T-cell (primary cell): ENCODE measurements at regions not wholly inside any gene's neighbourhood (a gene's known extent, or its start where the extent isn't known, plus 50 kb on each side); places are given as distances from the start of the nearest gene placed in this dataset.

Experiments
- ATAC-seq, 4 experiments: fragments of 200-7000 bp in 3 of 4; fragments of 150-1000 bp in 1 of 4; cut with Tn5 transposase; replicated peaks in 1 of 4; 1 replicate in 3 of 4; 2 replicates in 1 of 4; pipeline ENCODE4 v1.10.0; 2021; ENCODE audit warnings: moderate library complexity in 3 of 4, mild to moderate bottlenecking in 2 of 4, moderate number of reproducible peaks in 1 of 4
- CTCF ChIA-PET, 2 donors: fragments of 300-600 bp; sonication (Branson Sonifier 250); formaldehyde crosslinking; loops; one replicate each; lab custom pipeline; 2022; ENCODE audit warnings: antibody characterized with exemption in 2 of 2; lab: Charles Lee
- POLR2A ChIA-PET, 2 donors: fragments of 300-600 bp; sonication (Branson Sonifier 250); formaldehyde crosslinking; loops; one replicate each; lab custom pipeline; 2022; ENCODE audit warnings: antibody characterized with exemption in 2 of 2; lab: Charles Lee
- DNase-seq, 35 experiments: peaks; one replicate each; pipeline versions ENCODE4 v3.0.0 to v3.0.0-alpha.2; 2013 to 2023
- H3K27ac ChIP-seq: one replicate; pipeline ENCODE4 v1.5.1; 2013; ENCODE audit warnings: low read length
- H3K27me3 ChIP-seq, 2 experiments: replicated peaks in 1 of 2; 1 replicate in 1 of 2; 2 replicates in 1 of 2; pipeline versions ENCODE4 v1.6.1 to v1.7.0; 2013; ENCODE audit warnings: low read length in 1 of 2, mixed read lengths in 1 of 2; ENCODE audit not compliant: control insufficient read depth in 2 of 2, insufficient read depth in 2 of 2; ENCODE audit errors: extremely low read depth in 1 of 2
- H3K36me3 ChIP-seq, 2 donors: 1 replicate in 1 of 2; 2 replicates in 1 of 2; pipeline versions ENCODE4 v1.6.1 to v1.7.0; 2013; ENCODE audit warnings: low read length in 1 of 2; ENCODE audit not compliant: control insufficient read depth in 2 of 2, insufficient read depth in 1 of 2; ENCODE audit errors: extremely low read depth in 1 of 2
- H3K4me1 ChIP-seq, 2 experiments: 1 replicate in 1 of 2; 2 replicates in 1 of 2; pipeline versions ENCODE4 v1.6.1 to v1.7.0; 2013; ENCODE audit warnings: low read length in 2 of 2, mixed read lengths in 1 of 2; ENCODE audit not compliant: insufficient read depth in 2 of 2, control insufficient read depth in 1 of 2; ENCODE audit errors: extremely low read depth in 1 of 2
- H3K4me3 ChIP-seq, 2 donors: 1 replicate in 1 of 2; 2 replicates in 1 of 2; pipeline versions ENCODE4 v1.5.1 to v1.7.0; 2013; ENCODE audit warnings: mild to moderate bottlenecking in 2 of 2, low read length in 1 of 2, moderate library complexity in 1 of 2; ENCODE audit not compliant: control insufficient read depth in 1 of 2; ENCODE audit errors: extremely low read depth in 1 of 2
- H3K9me3 ChIP-seq: 2 replicates; pipeline ENCODE4 v1.7.0; 2013
- H3K27ac Mint-ChIP-seq, 2 donors: one replicate each; pipeline ENCODE4 v1.8.0; 2020 to 2021; ENCODE audit warnings: mild to moderate bottlenecking in 2 of 2, mixed read lengths in 2 of 2
- H3K27me3 Mint-ChIP-seq, 2 donors: one replicate each; pipeline ENCODE4 v1.8.0; 2021 to 2022; ENCODE audit warnings: mixed read lengths in 2 of 2
- H3K36me3 Mint-ChIP-seq: one replicate; pipeline ENCODE4 v1.8.0; 2021; ENCODE audit warnings: mixed read lengths
- H3K4me1 Mint-ChIP-seq, 3 donors: one replicate each; pipeline ENCODE4 v1.8.0; 2020 to 2022; ENCODE audit warnings: mixed read lengths in 3 of 3, mild to moderate bottlenecking in 1 of 3
- H3K4me3 Mint-ChIP-seq, 3 donors: one replicate each; pipeline ENCODE4 v1.8.0; 2020 to 2022; ENCODE audit warnings: mild to moderate bottlenecking in 3 of 3, mixed read lengths in 3 of 3, moderate library complexity in 3 of 3
- H3K9me3 Mint-ChIP-seq, 3 donors: one replicate each; pipeline ENCODE4 v1.8.0; 2020 to 2022; ENCODE audit warnings: mixed read lengths in 3 of 3
- WGBS: methylation state at CpG from one replicate; pipeline ENCODE4 v1.1.5; 2013; ENCODE audit warnings: missing lambda C conversion rate; ENCODE audit not compliant: insufficient coverage; 5-methylcytosine and 5-hydroxymethylcytosine counted together

GRCh38 chr13:66003558-66003957 lies 1226.6 kb downstream of the PCDH9 start:
- Histone ChIP-seq H3K27me3 (no peaks in the 10 kb centered on the region), H3K36me3 (no peaks in the 10 kb centered on the region), H3K4me1 (no peaks in the 10 kb centered on the region), H3K9me3 (no peaks in the 10 kb centered on the region), H3K27ac (no peak overlapping the region), H3K4me3 (no peak overlapping the region)
- no peak for DNase-seq
- ChIA-PET CTCF (no interaction called here), POLR2A (no interaction called here)
- no peak for ATAC-seq
- Mint-ChIP-seq H3K27ac (no peak overlapping the region), H3K27me3 (no peaks in the 10 kb centered on the region), H3K4me3 (no peak overlapping the region), H3K9me3 (peaks cover 8 to 15% (median 15%) of the 10 kb centered on the region in 3 donors), H3K4me1 (no peaks in the 10 kb centered on the region), H3K36me3 (no peaks in the 10 kb centered on the region)
- WGBS: no CpG with 5 or more reads among the region's 1 CpG

- Histone ChIP-seq H3K9me3 (no peaks in the 10 kb centered on the region), H3K4me1 (no peaks in the 10 kb centered on the region), H3K4me3 (no peak overlapping the region), H3K27ac (no peak overlapping the region), H3K36me3 (no peaks in the 10 kb centered on the region), H3K27me3 (no peaks in the 10 kb centered on the region)
- no peaks in the 10 kb centered on the region for H3K4me1 Mint-ChIP-seq
- H3K27me3 Mint-ChIP-seq: no peaks in the 10 kb centered on the region
- DNase-seq (no peak), ATAC-seq (no peak)
- ChIA-PET POLR2A (interaction anchor here in 1 of 2 donors (0.6 kb wide), 2 partner anchors 98 to 268 kb away, joined by 3 read pairs; no protein-coding TSS in a partner anchor), CTCF (no interaction called here)
- H3K27ac Mint-ChIP-seq: no peak overlapping the region
- no peaks in the 10 kb centered on the region for H3K36me3 Mint-ChIP-seq
- peaks cover 12 to 15% (median 15%) of the 10 kb centered on the region in 3 donors for H3K9me3 Mint-ChIP-seq
- H3K4me3 Mint-ChIP-seq: no peak overlapping the region
- WGBS: no CpG with 5 or more reads among the region's 1 CpG
Measured at GRCh38 chr13:66001140-66001539, 1229.0 kb downstream of the PCDH9 start.

- Histone ChIP-seq H3K27ac (no peak overlapping the region), H3K4me3 (no peak overlapping the region), H3K36me3 (no peaks in the 10 kb centered on the region), H3K4me1 (no peaks in the 10 kb centered on the region), H3K27me3 (no peaks in the 10 kb centered on the region), H3K9me3 (no peaks in the 10 kb centered on the region)
- WGBS: no CpG with 5 or more reads among the region's 1 CpG
- DNase-seq: no peak
- Mint-ChIP-seq H3K36me3 (no peaks in the 10 kb centered on the region), H3K4me3 (no peak overlapping the region), H3K27me3 (no peaks in the 10 kb centered on the region), H3K27ac (no peak overlapping the region), H3K4me1 (no peaks in the 10 kb centered on the region), H3K9me3 (peaks cover 12 to 15% (median 13%) of the 10 kb centered on the region in 3 donors)
- ChIA-PET CTCF (no interaction called here), POLR2A (no interaction called here)
- ATAC-seq: no peak
Measured at GRCh38 chr13:65999411-65999810, 1230.7 kb downstream of the PCDH9 start.

- H3K27ac Mint-ChIP-seq: no peak overlapping the region
- no peaks in the 10 kb centered on the region for H3K36me3 Mint-ChIP-seq
- Histone ChIP-seq H3K4me3 (no peak overlapping the region), H3K27ac (no peak overlapping the region), H3K27me3 (no peaks in the 10 kb centered on the region), H3K9me3 (no peaks in the 10 kb centered on the region), H3K4me1 (no peaks in the 10 kb centered on the region), H3K36me3 (no peaks in the 10 kb centered on the region)
- POLR2A ChIA-PET: no interaction called here
- H3K4me1 Mint-ChIP-seq: no peaks in the 10 kb centered on the region
- peaks cover 0 to 12% (median 5%) of the 10 kb centered on the region in 3 donors for H3K9me3 Mint-ChIP-seq
- ATAC-seq (no peak), DNase-seq (no peak)
- no peak overlapping the region for H3K4me3 Mint-ChIP-seq
- no peaks in the 10 kb centered on the region for H3K27me3 Mint-ChIP-seq
- CTCF ChIA-PET: no interaction called here
Measured at GRCh38 chr13:65990684-65991083, 1239.5 kb downstream of the PCDH9 start.

- ATAC-seq (no peak), DNase-seq (no peak)
- H3K36me3 Mint-ChIP-seq: no peaks in the 10 kb centered on the region
- no peaks in the 10 kb centered on the region for H3K4me1 ChIP-seq
- WGBS: 92% methylated on average over 2 of the region's 10 CpGs
- no peaks in the 10 kb centered on the region for H3K36me3 ChIP-seq
- no peaks in the 10 kb centered on the region for H3K9me3 ChIP-seq
- ChIA-PET CTCF (no interaction called here), POLR2A (no interaction called here)
- H3K27me3 Mint-ChIP-seq: no peaks in the 10 kb centered on the region
- H3K27me3 ChIP-seq: no peaks in the 10 kb centered on the region
- H3K4me1 Mint-ChIP-seq: no peaks in the 10 kb centered on the region
- no peak overlapping the region for H3K27ac Mint-ChIP-seq
- no peak overlapping the region for H3K4me3 ChIP-seq
- no peak overlapping the region for H3K4me3 Mint-ChIP-seq
- peaks cover 0 to 12% (median 10%) of the 10 kb centered on the region in 3 donors for H3K9me3 Mint-ChIP-seq
- H3K27ac ChIP-seq: no peak overlapping the region
Measured at GRCh38 chr13:65985612-65986011, 1244.5 kb downstream of the PCDH9 start.

DNA sequence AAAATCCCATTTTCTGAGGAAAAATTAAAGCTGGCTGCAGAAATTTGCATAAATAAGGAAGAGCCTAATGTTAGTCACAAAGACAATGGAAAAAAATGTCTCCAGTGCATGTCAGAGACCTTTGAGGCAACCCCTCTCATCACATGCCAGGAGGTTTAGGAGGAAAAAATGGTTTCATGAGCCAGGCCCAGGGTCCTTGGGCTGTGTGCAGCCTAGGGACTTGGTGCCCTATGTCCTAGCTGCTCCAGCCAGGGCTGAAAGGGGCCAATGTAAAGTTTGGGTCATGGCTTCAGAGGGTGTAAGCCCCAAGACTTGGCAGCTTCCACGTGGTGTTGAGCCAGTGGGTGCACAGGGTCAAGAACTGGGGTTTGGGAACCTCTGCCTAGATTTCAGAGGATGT lies 1252.6 kb downstream of the PCDH9 start:
- no peaks in the 10 kb centered on the region for H3K36me3 ChIP-seq
- Mint-ChIP-seq H3K4me3 (no peak overlapping the region), H3K9me3 (peaks cover 13 to 20% (median 19%) of the 10 kb centered on the region in 3 donors), H3K27ac (no peak overlapping the region), H3K4me1 (no peaks in the 10 kb centered on the region), H3K27me3 (no peaks in the 10 kb centered on the region), H3K36me3 (no peaks in the 10 kb centered on the region)
- H3K4me3 ChIP-seq: no peak overlapping the region
- DNase-seq (no peak), ATAC-seq (no peak)
- CTCF ChIA-PET: no interaction called here
- no peak overlapping the region for H3K27ac ChIP-seq
- POLR2A ChIA-PET: no interaction called here
- H3K4me1 ChIP-seq: no peaks in the 10 kb centered on the region
- no peaks in the 10 kb centered on the region for H3K27me3 ChIP-seq
- 25% methylated on average over 1 of the region's 1 CpG for WGBS
- H3K9me3 ChIP-seq: no peaks in the 10 kb centered on the region

DNA sequence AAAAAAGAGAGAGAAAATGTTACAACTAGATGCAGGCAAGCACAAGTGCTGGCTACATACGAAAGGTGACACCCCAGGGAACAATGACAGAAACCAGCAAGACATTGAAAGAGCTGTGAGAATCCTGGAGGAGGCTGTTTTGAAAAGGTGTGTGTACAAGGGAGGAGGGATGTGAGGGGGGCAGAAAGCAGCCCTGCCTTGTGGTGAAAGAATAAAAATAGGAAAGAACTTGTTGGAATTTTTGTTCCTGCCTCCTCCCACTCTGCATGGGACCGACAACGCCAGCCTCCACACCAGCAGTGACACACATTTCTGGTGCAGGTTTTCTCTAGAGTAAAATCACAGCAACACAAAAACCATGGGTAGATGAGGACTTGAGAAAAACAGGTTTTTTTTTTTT lies 1258.6 kb downstream of the PCDH9 start:
- ATAC-seq (no peak), DNase-seq (no peak)
- Histone ChIP-seq H3K27me3 (no peaks in the 10 kb centered on the region), H3K36me3 (no peaks in the 10 kb centered on the region), H3K4me3 (no peak overlapping the region), H3K4me1 (no peaks in the 10 kb centered on the region), H3K27ac (no peak overlapping the region), H3K9me3 (no peaks in the 10 kb centered on the region)
- Mint-ChIP-seq H3K36me3 (no peaks in the 10 kb centered on the region), H3K9me3 (peaks cover 10 to 23% (median 13%) of the 10 kb centered on the region in 3 donors), H3K27ac (no peak overlapping the region), H3K4me1 (no peaks in the 10 kb centered on the region), H3K27me3 (no peaks in the 10 kb centered on the region), H3K4me3 (no peak overlapping the region)
- CTCF ChIA-PET: no interaction called here
- 70% methylated on average over 1 of the region's 3 CpGs for WGBS
- POLR2A ChIA-PET: no interaction called here
